ENCODE measurements at regions not wholly inside any gene's neighbourhood (a gene's known extent, or its start where the extent isn't known, plus 50 kb on each side); places are given as distances from the start of the nearest gene placed in this dataset.

DNA sequence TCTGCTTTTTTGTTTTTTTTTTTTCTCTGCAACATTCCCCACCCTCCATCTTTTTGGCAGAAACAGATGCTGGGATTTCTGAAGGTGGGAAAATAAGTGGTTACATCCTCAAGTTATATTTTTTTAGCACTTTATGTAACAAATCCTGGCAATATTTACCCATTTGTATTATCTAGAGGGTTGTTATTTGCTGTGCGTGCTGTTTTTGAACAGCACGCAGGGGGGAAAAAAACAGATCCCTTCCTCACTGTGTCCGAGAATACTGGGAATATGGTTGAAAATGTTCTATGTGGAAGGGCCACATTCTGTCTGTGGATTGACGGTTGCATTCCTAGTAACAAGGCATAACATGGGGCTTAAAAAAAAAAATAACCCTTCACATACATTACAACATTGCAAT lies 394.8 kb downstream of the SHISA9 start:
- BruUV-seq (replicated peaks): no TSS peak
- ATAC-seq (ENCODE audit: low read depth): no peak
- no peaks in the 10 kb centered on the region for H3K27me3 ChIP-seq (ENCODE audit: control insufficient read depth, insufficient read depth, low read length)
- H3K79me1 ChIP-seq (ENCODE audit: low read depth in 1 of 2, low read length in 2 of 2): no peaks in the 10 kb centered on the region
- TF ChIP-seq CHD1 (IDR thresholded peaks at IDR 0.05; ENCODE audit: low read depth, low read length) (no peak), MXI1 (IDR thresholded peaks at IDR 0.05; ENCODE audit: borderline replicate concordance, low read depth, low read length) (no peak), NFE2L2 (IDR thresholded peaks at IDR 0.05; ENCODE audit: low read depth, low read length) (no peak), BHLHE40 (IDR thresholded peaks at IDR 0.05; ENCODE audit: low read depth, low read length) (no peak), CEBPB (IDR thresholded peaks at IDR 0.05; ENCODE audit: low read depth, low read length) (no peak), POLR2A (IDR thresholded peaks at IDR 0.05; ENCODE audit: low read depth, low read length) (no peak), MAZ (IDR thresholded peaks at IDR 0.05; ENCODE audit: borderline replicate concordance, low read depth, low read length) (no peak), SMC3 (IDR thresholded peaks at IDR 0.05; ENCODE audit: low read depth, low read length) (no peak), RAD21 (IDR thresholded peaks at IDR 0.05; ENCODE audit: low read length) (no peak), MAFK (IDR thresholded peaks at IDR 0.05; ENCODE audit: low read depth, low read length) (no peak), RCOR1 (IDR thresholded peaks at IDR 0.05; ENCODE audit: insufficient replicate concordance, low read length) (no peak), FOS (IDR thresholded peaks at IDR 0.05; ENCODE audit: low read depth, low read length) (no peak), RFX5 (IDR thresholded peaks at IDR 0.05; ENCODE audit: low read depth, low read length) (no peak)
- TF ChIP-seq, protein P1, sequence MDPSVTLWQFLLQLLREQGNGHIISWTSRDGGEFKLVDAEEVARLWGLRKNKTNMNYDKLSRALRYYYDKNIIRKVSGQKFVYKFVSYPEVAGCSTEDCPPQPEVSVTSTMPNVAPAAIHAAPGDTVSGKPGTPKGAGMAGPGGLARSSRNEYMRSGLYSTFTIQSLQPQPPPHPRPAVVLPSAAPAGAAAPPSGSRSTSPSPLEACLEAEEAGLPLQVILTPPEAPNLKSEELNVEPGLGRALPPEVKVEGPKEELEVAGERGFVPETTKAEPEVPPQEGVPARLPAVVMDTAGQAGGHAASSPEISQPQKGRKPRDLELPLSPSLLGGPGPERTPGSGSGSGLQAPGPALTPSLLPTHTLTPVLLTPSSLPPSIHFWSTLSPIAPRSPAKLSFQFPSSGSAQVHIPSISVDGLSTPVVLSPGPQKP (IDR thresholded peaks at IDR 0.05; ENCODE audit: borderline replicate concordance, low read depth, low read length): no peak
- TF ChIP-seq, protein P2, sequence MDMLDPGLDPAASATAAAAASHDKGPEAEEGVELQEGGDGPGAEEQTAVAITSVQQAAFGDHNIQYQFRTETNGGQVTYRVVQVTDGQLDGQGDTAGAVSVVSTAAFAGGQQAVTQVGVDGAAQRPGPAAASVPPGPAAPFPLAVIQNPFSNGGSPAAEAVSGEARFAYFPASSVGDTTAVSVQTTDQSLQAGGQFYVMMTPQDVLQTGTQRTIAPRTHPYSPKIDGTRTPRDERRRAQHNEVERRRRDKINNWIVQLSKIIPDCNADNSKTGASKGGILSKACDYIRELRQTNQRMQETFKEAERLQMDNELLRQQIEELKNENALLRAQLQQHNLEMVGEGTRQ (IDR thresholded peaks at IDR 0.05; ENCODE audit: low read depth, low read length): no peak
- TF ChIP-seq, protein P3, sequence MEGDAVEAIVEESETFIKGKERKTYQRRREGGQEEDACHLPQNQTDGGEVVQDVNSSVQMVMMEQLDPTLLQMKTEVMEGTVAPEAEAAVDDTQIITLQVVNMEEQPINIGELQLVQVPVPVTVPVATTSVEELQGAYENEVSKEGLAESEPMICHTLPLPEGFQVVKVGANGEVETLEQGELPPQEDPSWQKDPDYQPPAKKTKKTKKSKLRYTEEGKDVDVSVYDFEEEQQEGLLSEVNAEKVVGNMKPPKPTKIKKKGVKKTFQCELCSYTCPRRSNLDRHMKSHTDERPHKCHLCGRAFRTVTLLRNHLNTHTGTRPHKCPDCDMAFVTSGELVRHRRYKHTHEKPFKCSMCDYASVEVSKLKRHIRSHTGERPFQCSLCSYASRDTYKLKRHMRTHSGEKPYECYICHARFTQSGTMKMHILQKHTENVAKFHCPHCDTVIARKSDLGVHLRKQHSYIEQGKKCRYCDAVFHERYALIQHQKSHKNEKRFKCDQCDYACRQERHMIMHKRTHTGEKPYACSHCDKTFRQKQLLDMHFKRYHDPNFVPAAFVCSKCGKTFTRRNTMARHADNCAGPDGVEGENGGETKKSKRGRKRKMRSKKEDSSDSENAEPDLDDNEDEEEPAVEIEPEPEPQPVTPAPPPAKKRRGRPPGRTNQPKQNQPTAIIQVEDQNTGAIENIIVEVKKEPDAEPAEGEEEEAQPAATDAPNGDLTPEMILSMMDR (conservative IDR thresholded peaks at IDR 0.05; ENCODE audit: low read depth, low read length): no peak
- no peak overlapping the region for H2AFZ ChIP-seq (replicated peaks; ENCODE audit: low read length, poor library complexity)
- H3K9ac ChIP-seq (ENCODE audit: low read depth, low read length): no peak overlapping the region
- ChIA-PET POLR2A (ENCODE audit: unreplicated experiment) (no interaction called here), CTCF (no interaction called here)
- no peak overlapping the region for H2BK15ac ChIP-seq (ENCODE audit: low read depth, low read length)
- no CpG with 5 or more reads among the region's 4 CpGs for WGBS, 2 experiments (ENCODE audit: extremely low coverage in 2 of 2, insufficient read length in 1 of 2)
- no peak overlapping the region for H4K5ac ChIP-seq (ENCODE audit: low read depth, low read length)
- H3K18ac ChIP-seq (ENCODE audit: low read depth, low read length): no peak overlapping the region
- no peak overlapping the region for H2BK120ac ChIP-seq (ENCODE audit: low read depth, low read length)
- dilution Hi-C loops (cut with HindIII; ENCODE audit: low sequenced_read_pairs, unreplicated experiment) (no loop called here), intact Hi-C loops (cut with micrococcal nuclease) (no loop called here), in situ Hi-C loops (cut with MboI; ENCODE audit: low sequenced_read_pairs) (no loop called here)
- H3K9me3 ChIP-seq (ENCODE audit: control insufficient read depth, insufficient read depth, low read length): peaks cover 20% of the 10 kb centered on the region
- H2AK5ac ChIP-seq (ENCODE audit: low read depth, low read length): no peak overlapping the region
- H2BK5ac ChIP-seq (ENCODE audit: low read depth, low read length, poor library complexity, severe bottlenecking): no peak overlapping the region
- no peak overlapping the region for H3K14ac ChIP-seq (replicated peaks; ENCODE audit: low read depth, low read length)
- no peak overlapping the region for H4K91ac ChIP-seq (ENCODE audit: insufficient read depth, low read depth, low read length)
- no peaks in the 10 kb centered on the region for H3K36me3 ChIP-seq (ENCODE audit: control insufficient read depth, insufficient read depth, low read length)
- no peak overlapping the region for H2BK20ac ChIP-seq (ENCODE audit: low read depth, low read length)
- H2AK9ac ChIP-seq (replicated peaks; ENCODE audit: low read depth, low read length, poor library complexity): no peak overlapping the region
- no peak overlapping the region for H3K56ac ChIP-seq (ENCODE audit: extremely low read depth, insufficient read depth, low read length)
- no peak overlapping the region for H3K4me3 ChIP-seq (ENCODE audit: insufficient read depth, low read depth, low read length)
- H4K20me1 ChIP-seq (ENCODE audit: insufficient read depth, low read length): no peaks in the 10 kb centered on the region
- no peak for DNase-seq
- H3K23ac ChIP-seq (ENCODE audit: low read depth, low read length): no peak overlapping the region
- H3K4me1 ChIP-seq (ENCODE audit: control insufficient read depth, insufficient read depth, low read length): no peaks in the 10 kb centered on the region
- no peak overlapping the region for H3K4ac ChIP-seq (ENCODE audit: low read depth, low read length)
- no peaks in the 10 kb centered on the region for H3K9me1 ChIP-seq (ENCODE audit: insufficient read depth, low read length)
- no peak overlapping the region for H3K27ac ChIP-seq (ENCODE audit: insufficient read depth, low read length)
- H4K8ac ChIP-seq (ENCODE audit: low read depth in 2 of 2, low read length in 2 of 2): no peak overlapping the region
- H3K4me2 ChIP-seq (ENCODE audit: low read depth, low read length): no peak overlapping the region

All from IMR-90 (cell line).